ENCODE measurements at regions not wholly inside any gene's neighbourhood (a gene's known extent, or its start where the extent isn't known, plus 50 kb on each side); places are given as distances from the start of the nearest gene placed in this dataset.
A peak's percentile ranks its signal among the peaks of the same experiment; 100 is the strongest.
"Not testable (repeated sequence)": the region's sequence is repeated elsewhere in the genome, so short reads cannot be mapped to it uniquely, and the experiment has no call there.

GRCh38 chr14:76701981-76702380 lies 59.3 kb upstream of the VASH1 start:
- DNase-seq, result no peak

- DNase-seq, result no peak
Observed at GRCh38 chr14:76705214-76705613, 56.1 kb upstream of the VASH1 start.

- not testable (repeated sequence) for DNase-seq
Observed at GRCh38 chr14:76706207-76706606, 55.1 kb upstream of the VASH1 start.

- no peak for DNase-seq
Observed at GRCh38 chr14:76706811-76707210, 54.5 kb upstream of the VASH1 start.

- DNase-seq, result no peak
Observed at GRCh38 chr14:76708028-76708427, 53.2 kb upstream of the VASH1 start.

- no peak for DNase-seq
Observed at GRCh38 chr14:76708771-76709170, 52.5 kb upstream of the VASH1 start.

GRCh38 chr14:76710056-76711010 lies 50.9 kb upstream of the VASH1 start:
- DNase-seq, result peak; percentile 37
